ENCODE measurements at regions not wholly inside any gene's neighbourhood (a gene's known extent, or its start where the extent isn't known, plus 50 kb on each side); places are given as distances from the start of the nearest gene placed in this dataset.

DNA sequence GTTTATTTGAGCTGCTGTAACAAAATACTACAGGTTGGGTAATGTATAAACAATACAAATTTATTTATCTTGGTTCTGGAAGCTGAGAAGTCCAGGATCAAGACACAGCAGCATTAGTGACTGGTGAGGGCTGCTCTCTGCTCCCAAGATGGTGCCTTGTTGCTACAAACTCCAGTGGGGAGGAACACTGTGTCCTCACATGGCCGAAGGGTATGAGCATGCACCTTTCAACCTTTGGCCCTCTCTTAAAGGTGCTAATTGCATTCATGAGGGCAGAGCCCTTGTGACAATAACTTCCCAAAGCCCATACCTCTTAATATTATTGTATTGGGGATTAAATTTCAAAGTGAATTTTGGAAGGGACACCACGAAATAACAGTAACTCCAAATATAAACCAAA, 55.3 kb upstream of the ATP1B1 start:
- TF ChIP-seq POLR2A (IDR thresholded peaks at IDR 0.05; ENCODE audit: low read depth, low read length) (no peak), POLR2AphosphoS5 (IDR thresholded peaks at IDR 0.05; ENCODE audit: low read depth, low read length) (no peak), PAX5 (IDR thresholded peaks at IDR 0.05; ENCODE audit: insufficient read depth, low read length, severe bottlenecking) (no peak), POU2F2 (IDR thresholded peaks at IDR 0.05; ENCODE audit: low read depth, low read length) (no peak), TAF1 (IDR thresholded peaks at IDR 0.05; ENCODE audit: low read depth, low read length) (no peak)
